ENCODE measurements at regions not wholly inside any gene's neighbourhood (a gene's known extent, or its start where the extent isn't known, plus 50 kb on each side); places are given as distances from the start of the nearest gene placed in this dataset.
"Not testable (repeated sequence)": the region's sequence is repeated elsewhere in the genome, so short reads cannot be mapped to it uniquely, and the experiment has no call there.

DNA sequence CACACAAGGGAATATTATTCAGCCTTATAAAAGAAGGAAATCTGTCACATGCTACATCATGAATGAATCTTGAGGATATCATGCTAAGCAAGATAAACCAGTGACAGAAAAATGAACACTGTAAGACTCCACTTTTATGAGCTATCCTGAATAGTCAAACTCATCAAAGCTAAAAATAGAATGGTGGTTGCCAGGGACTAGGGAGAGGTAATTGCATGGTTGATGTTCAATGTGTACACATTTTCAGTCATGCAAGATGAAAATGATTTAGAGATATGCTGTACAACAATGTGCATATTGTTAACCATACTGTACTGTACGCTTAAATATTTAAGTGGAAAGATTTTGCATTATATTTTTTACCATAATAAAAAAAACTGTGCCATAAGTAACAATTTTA lies 1349.1 kb downstream of the XPNPEP1 start:
- no peak for DNase-seq

- no peak for DNase-seq
Measured at GRCh38 chr10:108568824-108569223, 1354.5 kb downstream of the XPNPEP1 start.

DNA sequence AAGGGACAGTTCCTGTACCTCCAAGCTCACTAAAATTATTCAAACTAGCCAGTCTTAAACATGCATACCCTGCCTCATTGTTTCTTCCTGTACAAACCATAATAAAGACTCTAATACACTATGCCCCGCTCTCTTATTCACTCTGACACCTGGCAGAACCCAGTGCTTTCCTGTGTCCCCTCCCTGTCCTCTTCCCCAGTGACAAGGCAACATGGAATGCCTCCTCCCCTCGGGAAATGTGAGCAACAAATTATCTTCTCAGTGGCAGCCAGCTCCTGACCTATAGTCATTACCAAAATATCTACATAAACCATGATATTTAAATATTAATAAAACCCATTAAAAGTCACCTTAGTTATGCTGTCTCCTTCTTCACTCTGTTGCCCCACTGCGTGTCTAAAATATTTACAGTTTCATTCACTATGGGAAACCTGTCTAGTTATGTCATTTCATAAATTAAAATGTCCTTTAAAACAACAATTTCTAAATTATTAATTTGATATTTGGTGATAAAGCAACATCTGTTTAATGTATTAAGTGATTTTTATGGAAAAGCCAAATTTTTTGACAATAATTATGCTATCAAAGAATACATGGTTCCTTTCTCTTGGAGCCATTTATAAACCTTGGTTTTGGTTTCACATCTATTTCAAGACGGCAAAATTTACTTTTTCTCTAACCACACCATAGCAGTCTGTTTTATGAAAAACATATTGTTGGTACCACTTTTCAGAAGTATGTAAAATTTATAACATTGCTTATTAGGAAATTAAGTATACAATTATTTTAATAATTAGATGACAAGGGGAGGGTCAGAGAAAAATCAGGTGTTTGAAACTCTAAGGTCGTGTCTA lies 1355.2 kb downstream of the XPNPEP1 start:
- DNase-seq = no peak

DNA sequence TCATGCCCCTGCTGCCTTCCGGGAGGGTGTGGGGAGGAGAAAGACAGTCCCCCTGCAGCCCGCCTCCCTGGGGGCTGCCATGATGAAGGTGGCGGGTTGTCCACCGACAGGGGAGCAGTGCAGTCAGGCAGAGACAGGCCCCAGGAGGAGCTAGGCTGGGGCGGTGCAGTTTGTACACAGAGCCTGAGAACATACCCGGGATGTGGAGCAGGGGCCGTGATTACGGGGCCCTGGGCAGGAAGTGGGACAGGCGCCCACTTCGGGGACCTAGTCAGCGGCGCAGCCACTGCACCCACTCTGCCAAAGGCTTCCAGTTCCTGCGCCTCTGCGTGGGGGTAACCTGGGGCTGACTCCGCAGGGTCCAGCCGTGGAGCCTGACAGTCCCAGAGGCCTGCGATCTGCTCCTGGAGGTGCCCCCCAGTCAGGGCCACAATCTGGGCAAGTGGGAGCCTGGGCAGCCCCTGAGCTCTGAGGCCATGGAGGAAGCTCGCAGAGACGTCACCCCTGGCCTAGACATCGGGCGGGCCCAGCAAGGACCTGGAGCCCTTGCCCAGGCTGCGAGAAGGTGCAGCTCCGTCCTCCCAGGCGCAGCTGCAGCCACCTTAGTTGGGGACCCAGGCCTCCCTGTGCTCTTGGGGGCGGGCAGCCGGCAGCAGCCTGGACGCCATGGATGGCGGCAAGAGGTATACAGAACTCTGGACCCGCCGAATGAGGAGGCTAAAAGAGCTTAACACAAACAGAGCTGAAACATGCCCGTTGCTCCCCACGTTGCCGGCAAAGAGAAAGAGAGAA lies 1356.8 kb downstream of the XPNPEP1 start:
- no peak for DNase-seq

- no peak for DNase-seq
Measured at GRCh38 chr10:108562105-108562504, 1361.2 kb downstream of the XPNPEP1 start.

DNA sequence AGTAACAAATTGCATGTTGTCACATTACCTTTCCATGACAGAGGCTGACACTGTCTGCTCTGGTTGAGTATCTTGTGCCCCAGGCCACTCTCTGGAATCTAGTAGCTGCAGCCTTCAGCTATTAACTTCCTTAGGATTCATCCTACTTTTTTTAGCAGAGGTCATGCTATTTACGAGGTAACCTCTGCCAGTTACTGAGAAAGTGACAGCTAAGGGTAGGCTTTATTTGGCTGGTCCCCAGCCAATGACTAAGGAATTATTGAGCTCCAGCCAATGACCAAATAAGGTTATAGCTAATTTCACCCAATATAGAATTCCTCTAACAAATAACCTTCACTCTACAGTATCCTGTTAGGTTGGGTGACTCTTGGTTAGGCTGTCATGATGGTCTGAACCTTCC lies 1361.7 kb downstream of the XPNPEP1 start:
- no peak for DNase-seq

GRCh38 chr10:108560488-108560887 lies 1362.8 kb downstream of the XPNPEP1 start:
- DNase-seq = no peak

DNA sequence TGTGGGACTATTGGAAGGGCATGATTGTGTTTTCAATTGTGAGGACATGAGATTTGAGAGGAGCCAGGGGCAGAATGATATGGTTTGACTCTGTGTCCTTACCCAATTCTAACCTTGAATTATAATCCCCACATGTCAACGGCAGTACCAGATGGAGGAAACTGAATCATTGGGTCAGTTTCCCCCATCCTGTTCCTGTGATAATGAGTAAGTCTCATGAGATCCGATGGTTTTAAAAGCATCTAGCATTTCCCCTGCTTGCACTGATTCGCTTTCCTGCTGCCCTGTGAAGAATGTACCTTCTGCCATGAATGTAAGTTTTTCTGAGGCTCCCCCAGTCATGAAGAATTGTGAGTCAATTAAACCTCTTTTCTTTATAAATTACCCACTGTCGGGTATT lies 1367.1 kb downstream of the XPNPEP1 start:
- DNase-seq = no peak

GRCh38 chr10:108545921-108546320 lies 1377.4 kb downstream of the XPNPEP1 start:
- DNase-seq = no peak

DNA sequence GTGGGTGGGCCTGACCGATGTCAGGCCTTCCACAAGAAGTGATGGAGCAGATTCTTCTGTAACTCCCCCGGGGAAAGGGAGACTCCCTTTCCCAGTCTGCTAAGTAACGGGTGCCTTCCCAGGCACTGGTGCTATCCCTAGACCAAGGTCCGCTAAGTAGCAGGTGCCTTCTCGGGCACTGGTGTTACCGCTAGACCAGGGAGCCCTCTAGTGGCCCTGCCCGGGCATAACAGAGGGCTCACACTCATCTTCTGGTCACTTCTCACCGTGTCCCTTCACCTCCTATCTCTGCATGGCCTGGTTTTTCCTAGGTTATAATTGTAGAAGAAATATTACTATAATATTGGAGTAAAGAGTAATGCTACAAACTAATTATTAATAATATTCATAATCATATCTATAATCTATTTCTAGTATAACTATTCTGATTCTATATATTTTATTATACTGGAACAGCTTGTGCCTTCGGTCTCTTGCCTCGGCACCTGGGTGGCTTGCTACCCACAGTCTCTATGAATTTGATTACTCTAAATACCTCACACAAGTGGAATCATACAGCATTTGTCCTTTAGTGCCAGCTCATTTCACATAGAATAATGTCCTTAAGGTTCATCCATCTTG lies 1378.7 kb downstream of the XPNPEP1 start:
- peak; percentile 1 for DNase-seq

- not testable (repeated sequence) for DNase-seq
Measured at GRCh38 chr10:108533551-108533950, 1369.0 kb upstream of the SORCS1 start.

- DNase-seq = no peak
Measured at GRCh38 chr10:108523016-108523800, 1358.7 kb upstream of the SORCS1 start.

DNA sequence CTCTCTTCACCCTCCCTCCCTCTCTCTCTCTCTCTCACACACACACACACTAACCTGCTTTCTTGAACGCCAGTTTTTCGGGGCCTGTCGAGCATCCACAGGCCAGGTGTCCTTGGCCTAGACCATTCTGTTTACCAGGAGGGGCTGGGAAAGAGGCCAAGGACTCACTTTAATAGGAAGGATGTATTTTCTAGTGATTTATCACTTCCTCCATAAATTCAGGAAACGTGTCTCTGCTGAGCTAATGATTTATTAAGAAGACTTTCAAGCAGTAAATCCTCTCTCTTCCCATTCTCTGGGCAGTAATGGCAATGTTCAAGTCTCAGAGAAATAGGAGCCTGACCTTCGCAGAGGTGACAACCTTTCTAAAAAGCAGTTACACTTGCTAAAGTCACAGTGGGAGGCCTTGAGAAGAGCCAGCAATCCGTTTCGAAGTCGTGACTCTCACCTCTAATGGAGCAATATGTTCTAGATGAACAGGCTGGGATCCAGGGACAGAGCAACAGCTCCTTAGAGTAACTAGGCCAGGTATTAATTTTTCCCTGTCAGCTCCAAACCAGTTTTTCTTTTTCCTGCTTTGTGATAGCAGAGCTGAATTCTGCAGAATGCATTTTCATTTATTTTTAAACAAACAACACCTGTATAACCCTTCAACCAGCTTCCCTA lies 1357.5 kb upstream of the SORCS1 start:
- DNase-seq = no peak

GRCh38 chr10:108515821-108516220 lies 1351.3 kb upstream of the SORCS1 start:
- DNase-seq = no peak

- no peak for DNase-seq
Measured at GRCh38 chr10:108500396-108500795, 1335.9 kb upstream of the SORCS1 start.

DNA sequence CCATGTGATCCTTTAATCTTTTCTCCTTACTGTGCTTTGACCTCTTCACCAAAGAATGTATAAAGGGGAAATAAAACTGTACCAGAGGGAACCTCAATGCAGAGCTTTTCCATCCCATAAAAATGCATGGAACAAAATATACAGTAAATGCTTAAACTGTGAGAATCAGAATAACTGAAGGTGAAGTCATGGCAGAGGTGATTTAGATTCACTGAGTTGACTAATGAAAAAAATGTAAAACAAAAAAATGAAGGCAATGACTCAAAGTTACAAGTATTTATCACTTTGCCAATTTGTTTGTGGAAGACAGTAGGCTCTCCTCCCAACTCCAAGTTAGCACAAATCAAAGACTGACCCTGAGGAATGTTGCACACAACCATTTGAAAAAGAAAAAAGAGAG lies 1331.6 kb upstream of the SORCS1 start:
- DNase-seq = no peak

GRCh38 chr10:108490944-108491343 lies 1326.4 kb upstream of the SORCS1 start:
- no peak for DNase-seq

DNA sequence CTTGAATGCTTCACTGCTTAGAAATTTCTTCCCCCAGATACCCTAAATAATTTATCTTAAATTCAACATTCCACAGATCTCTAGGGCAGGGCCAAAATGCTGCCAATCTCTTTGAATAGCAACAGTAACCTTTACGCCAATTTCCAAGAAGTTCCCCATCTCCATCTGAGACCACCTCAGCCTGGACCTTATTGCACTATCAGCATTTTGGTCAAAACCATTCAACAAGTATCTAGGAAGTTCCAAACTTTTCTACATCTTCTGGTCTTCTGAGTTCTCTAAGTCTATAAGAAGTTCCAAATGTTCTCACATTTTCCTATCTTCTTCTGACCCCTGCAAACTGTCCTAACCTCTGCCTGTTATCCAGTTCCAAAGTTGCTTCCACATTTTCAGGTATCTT lies 1306.9 kb upstream of the SORCS1 start:
- DNase-seq = no peak

- DNase-seq = no peak
Measured at GRCh38 chr10:108469940-108470339, 1305.4 kb upstream of the SORCS1 start.

- no peak for DNase-seq
Measured at GRCh38 chr10:108465871-108466641, 1301.5 kb upstream of the SORCS1 start.

DNA sequence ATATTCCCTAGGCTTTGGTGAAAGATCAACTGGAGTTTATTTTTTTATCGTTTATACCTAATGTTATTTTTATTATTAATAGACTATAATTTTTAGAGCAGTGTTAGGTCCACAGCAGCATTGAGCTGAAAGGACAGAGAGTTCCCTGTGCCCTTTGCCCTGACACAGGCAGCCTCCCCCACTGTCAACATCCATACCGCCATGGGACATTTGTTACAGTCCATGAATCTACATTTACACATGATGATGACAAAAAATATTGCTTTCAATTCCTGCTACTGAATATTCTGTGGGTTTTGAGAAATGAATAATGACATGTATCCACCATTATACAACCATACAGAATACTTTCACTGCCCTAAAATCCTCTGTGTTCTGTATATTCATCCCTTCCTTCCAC lies 1297.5 kb upstream of the SORCS1 start:
- DNase-seq = no peak

DNA sequence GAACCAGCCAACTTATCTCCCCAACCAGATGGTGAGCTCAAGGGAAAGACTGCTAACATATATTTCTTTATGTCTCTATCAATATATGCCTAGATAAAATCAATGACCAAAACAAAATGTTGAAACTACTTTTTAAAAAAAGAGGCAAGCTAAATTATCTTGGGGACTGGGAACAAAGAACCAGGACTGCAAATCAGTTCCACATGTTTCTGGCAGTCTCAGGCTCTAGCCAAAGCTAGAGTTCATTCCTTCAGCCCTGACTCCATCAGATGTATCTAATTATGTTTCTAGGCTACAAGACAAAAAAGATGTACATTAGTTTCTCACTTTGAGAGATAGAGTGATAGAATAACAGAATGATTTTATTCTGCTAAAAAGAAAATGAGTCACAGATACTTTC lies 1290.3 kb upstream of the SORCS1 start:
- no peak for DNase-seq

All from NCI-H1092 (cell line).